ENCODE measurements at regions not wholly inside any gene's neighbourhood (a gene's known extent, or its start where the extent isn't known, plus 50 kb on each side); places are given as distances from the start of the nearest gene placed in this dataset.

- H3K4me2 ChIP-seq, result no peak overlapping the region
- DNase-seq (ENCODE audit: low read depth in 1 of 2, low spot score in 1 of 2) (no peak), FAIRE-seq (no peak), ATAC-seq (no peak)
- ChIA-PET POLR2A (no interaction called here), CTCF (no interaction called here)
- TF ChIP-seq TP53 (CRISPR knock-in tag; IDR thresholded peaks at IDR 0.05) (no peak), RAD21 (conservative IDR thresholded peaks at IDR 0.05 in 1 of 2, IDR thresholded peaks at IDR 0.05 in 1 of 2) (no peak), SREBF2 (IDR thresholded peaks at IDR 0.05) (no peak), KDM5A (IDR thresholded peaks at IDR 0.05) (no peak)
- no peaks in the 10 kb centered on the region for H3K4me1 ChIP-seq
- H3K4me3 ChIP-seq, result no peak overlapping the region
- no peaks in the 10 kb centered on the region for H3K9me3 ChIP-seq
- no peak overlapping the region for H3K27ac ChIP-seq
Measured at GRCh38 chr2:23157812-23158211, 227.2 kb upstream of the KLHL29 start.

GRCh38 chr2:23158306-23158705, 226.7 kb upstream of the KLHL29 start:
- ChIA-PET POLR2A (no interaction called here), CTCF (no interaction called here)
- H3K9me3 ChIP-seq, result no peaks in the 10 kb centered on the region
- no peak for TF ChIP-seq CHD2 (IDR thresholded peaks at IDR 0.05; ENCODE audit: low read length, partially characterized antibody)
- TF ChIP-seq, protein P1, sequence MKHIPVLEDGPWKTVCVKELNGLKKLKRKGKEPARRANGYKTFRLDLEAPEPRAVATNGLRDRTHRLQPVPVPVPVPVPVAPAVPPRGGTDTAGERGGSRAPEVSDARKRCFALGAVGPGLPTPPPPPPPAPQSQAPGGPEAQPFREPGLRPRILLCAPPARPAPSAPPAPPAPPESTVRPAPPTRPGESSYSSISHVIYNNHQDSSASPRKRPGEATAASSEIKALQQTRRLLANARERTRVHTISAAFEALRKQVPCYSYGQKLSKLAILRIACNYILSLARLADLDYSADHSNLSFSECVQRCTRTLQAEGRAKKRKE (CRISPR knock-in tag; IDR thresholded peaks at IDR 0.05; ENCODE audit: low read depth), result no peak
- TF ChIP-seq NPAS2 (CRISPR knock-in tag; IDR thresholded peaks at IDR 0.05; ENCODE audit: borderline replicate concordance), result no peak
- no peak for TF ChIP-seq NFE2L2 (conservative IDR thresholded peaks at IDR 0.05; ENCODE audit: low read length)
- TF ChIP-seq FOSB (CRISPR knock-in tag; IDR thresholded peaks at IDR 0.05), result no peak
- TF ChIP-seq RCOR1 (IDR thresholded peaks at IDR 0.05; ENCODE audit: low read depth, low read length), result no peak
- TF ChIP-seq POLR2A (IDR thresholded peaks at IDR 0.05; ENCODE audit: low read length), result no peak
- TF ChIP-seq CEBPB (IDR thresholded peaks at IDR 0.05), result no peak
- TF ChIP-seq JUN (IDR thresholded peaks at IDR 0.05), result no peak
- TF ChIP-seq RFX5 (IDR thresholded peaks at IDR 0.05), result no peak
- no peak for TF ChIP-seq FOXS1 (CRISPR knock-in tag; IDR thresholded peaks at IDR 0.05)
- TF ChIP-seq, protein P2, sequence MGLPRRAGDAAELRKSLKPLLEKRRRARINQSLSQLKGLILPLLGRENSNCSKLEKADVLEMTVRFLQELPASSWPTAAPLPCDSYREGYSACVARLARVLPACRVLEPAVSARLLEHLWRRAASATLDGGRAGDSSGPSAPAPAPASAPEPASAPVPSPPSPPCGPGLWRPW (IDR thresholded peaks at IDR 0.05), result no peak
- TF ChIP-seq REST (IDR thresholded peaks at IDR 0.05), result no peak
- no peak for TF ChIP-seq PBX3 (IDR thresholded peaks at IDR 0.05)
- TF ChIP-seq GATA3 (IDR thresholded peaks at IDR 0.05; ENCODE audit: borderline replicate concordance), result no peak
- no peak for TF ChIP-seq TP53 (CRISPR knock-in tag; IDR thresholded peaks at IDR 0.05)
- no peak for TF ChIP-seq BHLHE40 (IDR thresholded peaks at IDR 0.05; ENCODE audit: low read depth, low read length)
- no peak for TF ChIP-seq ZSCAN20 (CRISPR knock-in tag; IDR thresholded peaks at IDR 0.05)
- no peak for TF ChIP-seq FOSL2 (IDR thresholded peaks at IDR 0.05)
- no peak for TF ChIP-seq FOSL2 (CRISPR knock-in tag; IDR thresholded peaks at IDR 0.05)
- no peak for TF ChIP-seq MAZ (IDR thresholded peaks at IDR 0.05; ENCODE audit: borderline replicate concordance, low read depth, low read length)
- no peak overlapping the region for H3K4me2 ChIP-seq
- H3K4me1 ChIP-seq, result no peaks in the 10 kb centered on the region
- WGBS (ENCODE audit: missing lambda C conversion rate), result 0% methylated on average over 2 of the region's 2 CpGs
- no peak for FAIRE-seq
- ATAC-seq, result no peak
- H3K27ac ChIP-seq, result no peak overlapping the region
- H3K4me3 ChIP-seq, result no peak overlapping the region
- DNase-seq (ENCODE audit: low read depth in 1 of 2, low spot score in 1 of 2), result no peak
